ENCODE measurements at regions not wholly inside any gene's neighbourhood (a gene's known extent, or its start where the extent isn't known, plus 50 kb on each side); places are given as distances from the start of the nearest gene placed in this dataset.
A peak's percentile ranks its signal among the peaks of the same experiment; 100 is the strongest.
"Not testable (repeated sequence)": the region's sequence is repeated elsewhere in the genome, so short reads cannot be mapped to it uniquely, and the experiment has no call there.

- Mint-ChIP-seq H3K4me3 (no peak overlapping the region), H3K27ac (no peak overlapping the region), H3K36me3 (ENCODE audit: low read depth) (no peaks in the 10 kb centered on the region), H3K9me3 (no peaks in the 10 kb centered on the region), H3K27me3 (ENCODE audit: low read depth) (no peaks in the 10 kb centered on the region), H3K4me1 (ENCODE audit: low read depth) (no peaks in the 10 kb centered on the region)
- DNase-seq (ENCODE audit: low spot score), result no peak
Observed at GRCh38 chr5:102554082-102554481, 55.3 kb upstream of the SLCO6A1 start.

DNA sequence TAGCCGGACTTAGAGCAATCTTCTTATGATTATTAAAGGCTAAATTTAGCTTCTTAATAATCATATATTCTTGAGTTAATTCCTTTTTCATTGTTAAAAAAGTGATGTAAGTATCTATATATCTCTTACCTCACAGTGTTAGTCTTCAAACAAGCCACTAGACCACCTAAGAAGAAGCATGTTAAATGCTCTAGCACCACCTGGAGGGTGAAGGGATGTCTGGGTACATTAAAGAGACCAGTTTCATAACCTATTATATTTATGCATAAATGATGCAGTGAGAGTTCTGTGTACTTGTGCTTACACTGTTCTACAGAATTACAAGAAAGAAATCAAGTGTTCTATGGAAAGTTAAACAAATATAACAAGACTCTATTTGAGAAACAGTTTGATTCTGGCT is 55.9 kb upstream of the SLCO6A1 start:
- no peaks in the 10 kb centered on the region for H3K4me1 Mint-ChIP-seq (ENCODE audit: low read depth)
- H3K36me3 Mint-ChIP-seq (ENCODE audit: low read depth), result no peaks in the 10 kb centered on the region
- no peak for DNase-seq (ENCODE audit: low spot score)
- no peak overlapping the region for H3K4me3 Mint-ChIP-seq
- H3K27ac Mint-ChIP-seq, result no peak overlapping the region
- no peaks in the 10 kb centered on the region for H3K27me3 Mint-ChIP-seq (ENCODE audit: low read depth)
- no peaks in the 10 kb centered on the region for H3K9me3 Mint-ChIP-seq

- H3K4me3 Mint-ChIP-seq, result no peak overlapping the region
- H3K9me3 Mint-ChIP-seq, result no peaks in the 10 kb centered on the region
- no peak for DNase-seq (ENCODE audit: low spot score)
- H3K36me3 Mint-ChIP-seq (ENCODE audit: low read depth), result no peaks in the 10 kb centered on the region
- H3K27ac Mint-ChIP-seq, result no peak overlapping the region
- no peaks in the 10 kb centered on the region for H3K27me3 Mint-ChIP-seq (ENCODE audit: low read depth)
- no peaks in the 10 kb centered on the region for H3K4me1 Mint-ChIP-seq (ENCODE audit: low read depth)
Observed at GRCh38 chr5:102561894-102562760, 63.3 kb upstream of the SLCO6A1 start.

DNA sequence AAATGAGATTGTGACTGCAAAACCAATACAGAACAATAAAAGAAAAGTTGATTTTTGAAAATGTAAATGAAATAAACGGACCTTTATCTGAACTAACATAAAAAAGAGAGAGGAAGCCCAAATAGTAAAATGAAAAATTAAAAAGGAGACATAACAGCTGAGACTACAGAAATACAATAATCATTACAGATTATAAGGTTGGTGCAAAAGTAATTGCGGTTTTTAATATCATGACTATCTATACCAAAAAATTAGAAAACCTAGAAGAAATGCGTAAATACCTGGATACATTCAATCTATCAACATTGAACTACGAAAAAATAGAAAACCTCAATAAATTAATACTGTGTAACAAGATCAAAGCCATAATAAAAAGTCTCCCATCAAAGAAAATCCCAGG is 71.9 kb upstream of the SLCO6A1 start:
- DNase-seq (ENCODE audit: low spot score), result no peak
- Mint-ChIP-seq H3K4me1 (ENCODE audit: low read depth) (no peaks in the 10 kb centered on the region), H3K9me3 (no peaks in the 10 kb centered on the region), H3K36me3 (ENCODE audit: low read depth) (no peaks in the 10 kb centered on the region), H3K27ac (no peak overlapping the region), H3K4me3 (no peak overlapping the region), H3K27me3 (ENCODE audit: low read depth) (peaks cover 5% of the 10 kb centered on the region)

GRCh38 chr5:102578362-102578761 is 79.6 kb upstream of the SLCO6A1 start:
- DNase-seq (ENCODE audit: low spot score), result no peak
- Mint-ChIP-seq H3K9me3 (no peaks in the 10 kb centered on the region), H3K27ac (no peak overlapping the region), H3K36me3 (ENCODE audit: low read depth) (no peaks in the 10 kb centered on the region), H3K27me3 (ENCODE audit: low read depth) (peaks cover 6% of the 10 kb centered on the region), H3K4me1 (ENCODE audit: low read depth) (no peaks in the 10 kb centered on the region), H3K4me3 (no peak overlapping the region)

DNA sequence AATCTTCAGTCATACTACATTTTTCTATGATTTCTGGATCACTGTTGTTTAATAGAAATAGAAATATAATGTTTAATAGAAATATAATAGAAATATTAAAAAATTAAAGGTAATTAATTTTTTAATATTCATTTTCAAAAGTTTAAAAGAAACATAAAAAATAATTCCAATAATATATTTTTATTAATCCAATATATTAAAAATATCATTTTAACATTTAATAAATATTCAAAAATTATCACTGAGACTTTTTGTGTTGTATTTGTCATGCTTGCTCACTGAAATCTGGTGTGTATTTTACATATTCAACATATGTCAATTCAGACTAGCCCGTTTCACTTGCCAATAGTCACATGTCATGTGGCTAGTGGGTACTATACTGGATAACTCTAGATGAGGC is 80.6 kb upstream of the SLCO6A1 start:
- H3K36me3 Mint-ChIP-seq (ENCODE audit: low read depth), result no peaks in the 10 kb centered on the region
- no peaks in the 10 kb centered on the region for H3K9me3 Mint-ChIP-seq
- no peaks in the 10 kb centered on the region for H3K4me1 Mint-ChIP-seq (ENCODE audit: low read depth)
- H3K27ac Mint-ChIP-seq, result no peak overlapping the region
- DNase-seq (ENCODE audit: low spot score), result no peak
- H3K27me3 Mint-ChIP-seq (ENCODE audit: low read depth), result peaks cover 6% of the 10 kb centered on the region
- H3K4me3 Mint-ChIP-seq, result no peak overlapping the region

DNA sequence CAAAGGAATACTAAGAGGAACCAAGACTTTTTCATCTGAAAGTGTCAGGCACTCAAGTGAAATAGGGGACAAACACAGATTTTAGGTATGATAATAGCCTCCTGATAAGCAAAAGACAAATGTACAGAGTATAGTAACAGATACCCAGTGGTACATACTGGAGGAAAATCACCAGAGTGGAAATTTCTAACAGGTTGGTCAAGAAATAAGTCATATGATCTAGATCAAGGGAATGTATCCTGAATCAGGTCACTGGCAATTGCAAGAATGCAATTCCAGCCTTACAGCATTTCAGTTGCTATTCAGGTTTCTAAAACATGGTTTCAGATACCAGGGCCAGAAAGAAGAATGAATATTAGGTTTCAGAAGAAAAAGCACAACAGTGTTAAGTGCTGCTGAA is 82.2 kb upstream of the SLCO6A1 start:
- no peak overlapping the region for H3K27ac Mint-ChIP-seq
- no peak for DNase-seq (ENCODE audit: low spot score)
- H3K36me3 Mint-ChIP-seq (ENCODE audit: low read depth), result no peaks in the 10 kb centered on the region
- peaks cover 6% of the 10 kb centered on the region for H3K27me3 Mint-ChIP-seq (ENCODE audit: low read depth)
- H3K4me3 Mint-ChIP-seq, result no peak overlapping the region
- no peaks in the 10 kb centered on the region for H3K4me1 Mint-ChIP-seq (ENCODE audit: low read depth)
- H3K9me3 Mint-ChIP-seq, result no peaks in the 10 kb centered on the region

GRCh38 chr5:102582696-102583095 is 83.9 kb upstream of the SLCO6A1 start:
- H3K9me3 Mint-ChIP-seq, result no peaks in the 10 kb centered on the region

DNA sequence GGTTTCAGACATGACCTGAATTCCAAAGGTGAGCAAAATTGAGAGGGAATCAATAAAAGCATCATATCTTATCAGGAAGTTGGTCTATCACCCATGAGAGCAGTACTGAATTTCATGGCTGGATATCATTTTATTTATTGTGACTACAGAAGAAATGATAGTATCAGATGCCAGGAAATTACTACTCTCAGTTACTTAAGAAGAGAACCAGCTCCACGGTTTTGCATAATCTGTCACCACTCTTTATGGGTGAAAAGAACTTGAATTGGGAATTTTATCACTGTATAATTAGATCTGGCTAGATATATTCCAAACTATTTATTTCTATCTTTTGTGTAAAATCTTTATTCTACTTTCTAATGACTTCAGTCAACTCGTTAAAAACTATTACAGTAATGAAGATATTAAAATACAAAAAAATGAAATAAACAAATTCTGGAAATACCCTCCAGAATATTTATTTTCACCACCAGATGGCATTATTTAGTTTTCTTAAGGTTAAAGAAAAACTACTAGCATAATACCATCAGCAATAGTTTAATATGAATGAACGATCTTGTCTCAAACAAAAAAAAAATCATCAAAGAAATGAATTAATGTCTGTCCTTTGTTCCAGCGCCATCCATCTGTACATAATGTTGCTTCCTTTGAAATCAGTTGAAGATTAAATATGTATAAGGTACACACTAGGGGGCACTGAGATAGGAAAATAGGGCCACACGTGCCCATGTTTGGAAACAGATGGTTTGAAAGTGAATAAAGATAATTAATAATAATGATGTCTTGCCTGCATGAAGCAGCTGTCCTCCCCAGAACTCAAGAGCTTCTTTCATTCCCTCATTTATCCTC is 84.7 kb upstream of the SLCO6A1 start:
- DNase-seq (ENCODE audit: low spot score), result no peak
- H3K4me3 Mint-ChIP-seq, result no peak overlapping the region
- H3K27me3 Mint-ChIP-seq (ENCODE audit: low read depth), result no peaks in the 10 kb centered on the region
- H3K36me3 Mint-ChIP-seq (ENCODE audit: low read depth), result no peaks in the 10 kb centered on the region
- no peaks in the 10 kb centered on the region for H3K9me3 Mint-ChIP-seq
- no peak overlapping the region for H3K27ac Mint-ChIP-seq
- H3K4me1 Mint-ChIP-seq (ENCODE audit: low read depth), result no peaks in the 10 kb centered on the region

More at GRCh38 chr5:102582696-102583095, 83.9 kb upstream of the SLCO6A1 start:
- Mint-ChIP-seq H3K27me3 (ENCODE audit: low read depth) (no peaks in the 10 kb centered on the region), H3K4me1 (ENCODE audit: low read depth) (no peaks in the 10 kb centered on the region), H3K27ac (no peak overlapping the region), H3K36me3 (ENCODE audit: low read depth) (no peaks in the 10 kb centered on the region), H3K4me3 (no peak overlapping the region)
- no peak for DNase-seq (ENCODE audit: low spot score)

DNA sequence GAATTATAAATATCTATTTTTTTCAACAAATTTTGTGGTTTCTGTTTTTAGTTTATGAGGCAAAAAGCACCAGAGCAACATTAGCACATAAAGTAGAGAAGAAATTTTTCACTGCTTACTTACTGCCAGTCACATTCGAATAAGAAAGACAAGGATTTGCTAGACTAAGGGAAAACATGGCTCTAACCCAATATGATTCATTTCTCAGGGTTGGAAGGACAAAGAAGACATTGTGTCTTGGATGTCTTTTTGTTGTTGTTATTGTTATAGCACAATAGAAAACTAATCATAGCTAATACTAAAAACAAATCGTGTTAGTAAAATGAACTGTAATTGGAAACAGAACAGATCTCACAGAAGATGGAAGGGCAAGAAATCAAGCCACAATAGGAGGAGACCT is 90.9 kb upstream of the SLCO6A1 start:
- Mint-ChIP-seq H3K4me1 (ENCODE audit: low read depth) (peaks cover 6% of the 10 kb centered on the region), H3K27me3 (ENCODE audit: low read depth) (no peaks in the 10 kb centered on the region), H3K27ac (no peak overlapping the region), H3K4me3 (no peak overlapping the region), H3K36me3 (ENCODE audit: low read depth) (no peaks in the 10 kb centered on the region), H3K9me3 (no peaks in the 10 kb centered on the region)
- no peak for DNase-seq (ENCODE audit: low spot score)

GRCh38 chr5:102590467-102590866 is 91.7 kb upstream of the SLCO6A1 start:
- peaks cover 9% of the 10 kb centered on the region for H3K4me1 Mint-ChIP-seq (ENCODE audit: low read depth)
- DNase-seq (ENCODE audit: low spot score), result no peak
- no peak overlapping the region for H3K27ac Mint-ChIP-seq
- H3K4me3 Mint-ChIP-seq, result no peak overlapping the region
- H3K27me3 Mint-ChIP-seq (ENCODE audit: low read depth), result no peaks in the 10 kb centered on the region
- H3K9me3 Mint-ChIP-seq, result no peaks in the 10 kb centered on the region
- no peaks in the 10 kb centered on the region for H3K36me3 Mint-ChIP-seq (ENCODE audit: low read depth)

DNA sequence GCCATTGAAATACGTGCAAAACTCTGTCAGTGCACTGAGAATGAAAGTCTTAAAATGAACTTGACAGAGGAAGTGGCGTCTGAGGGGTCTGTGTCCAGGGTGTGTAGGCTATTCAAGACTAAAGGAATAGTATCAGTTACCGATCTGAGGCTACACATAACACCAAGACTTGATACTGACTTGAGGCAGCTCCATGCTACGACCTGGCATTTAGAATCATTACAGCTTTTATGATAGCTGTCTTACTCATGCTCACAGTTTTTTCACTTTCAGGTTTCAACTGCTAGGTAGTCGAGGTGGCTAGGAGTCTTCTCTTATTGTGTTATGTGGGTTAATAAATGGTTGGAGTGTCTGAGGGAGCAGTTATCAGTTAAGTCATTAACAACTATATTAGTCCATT is 92.8 kb upstream of the SLCO6A1 start:
- H3K9me3 Mint-ChIP-seq, result no peaks in the 10 kb centered on the region
- no peak overlapping the region for H3K27ac Mint-ChIP-seq
- no peak overlapping the region for H3K4me3 Mint-ChIP-seq
- H3K36me3 Mint-ChIP-seq (ENCODE audit: low read depth), result no peaks in the 10 kb centered on the region
- DNase-seq (ENCODE audit: low spot score), result peak; percentile 24
- H3K27me3 Mint-ChIP-seq (ENCODE audit: low read depth), result no peaks in the 10 kb centered on the region
- peaks cover 16% of the 10 kb centered on the region for H3K4me1 Mint-ChIP-seq (ENCODE audit: low read depth)

DNA sequence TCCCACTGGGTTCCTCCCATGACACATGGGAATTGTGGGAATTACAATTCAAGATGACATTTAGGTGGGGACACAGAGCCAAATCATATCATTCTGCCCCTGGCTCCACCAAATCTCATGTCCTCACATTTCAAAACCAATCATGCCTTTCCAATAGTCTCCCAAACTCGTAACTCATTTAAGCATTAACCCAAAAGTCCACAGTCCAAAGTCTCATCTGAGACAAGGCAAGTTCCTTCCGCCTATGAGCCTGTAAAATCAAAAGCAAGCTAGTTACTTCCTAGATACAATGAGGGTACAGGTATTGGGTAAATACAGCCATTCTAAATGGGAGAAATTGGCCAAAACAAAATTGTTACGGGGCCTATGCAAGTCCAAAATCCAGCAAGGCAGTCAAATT is 93.8 kb upstream of the SLCO6A1 start:
- not testable (repeated sequence) for H3K36me3 Mint-ChIP-seq (ENCODE audit: low read depth); H3K9me3 Mint-ChIP-seq; H3K27ac Mint-ChIP-seq; H3K4me3 Mint-ChIP-seq; H3K27me3 Mint-ChIP-seq (ENCODE audit: low read depth); DNase-seq (ENCODE audit: low spot score)
- peaks cover 16% of the 10 kb centered on the region for H3K4me1 Mint-ChIP-seq (ENCODE audit: low read depth)

DNA sequence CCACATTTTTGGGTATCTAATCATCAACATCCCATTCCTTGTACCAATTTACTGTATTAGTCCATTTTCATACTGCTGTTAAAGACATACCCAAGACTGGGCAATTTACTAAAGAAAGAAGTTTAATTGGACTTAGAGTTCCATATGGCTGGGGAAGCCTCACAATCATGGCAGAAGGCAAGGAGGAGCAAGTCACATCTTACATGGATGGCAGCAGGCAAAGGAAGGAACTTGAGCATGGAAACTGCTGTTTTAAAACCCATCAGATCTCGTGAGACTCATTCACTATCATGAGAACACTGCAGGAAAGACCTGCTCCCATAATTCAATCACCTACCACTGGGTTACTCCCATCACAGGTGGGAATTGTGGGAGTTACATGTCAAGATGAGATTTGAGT is 95.4 kb upstream of the SLCO6A1 start:
- Mint-ChIP-seq H3K36me3 (ENCODE audit: low read depth) (no peaks in the 10 kb centered on the region), H3K27ac (no peak overlapping the region), H3K27me3 (ENCODE audit: low read depth) (no peaks in the 10 kb centered on the region), H3K9me3 (no peaks in the 10 kb centered on the region), H3K4me1 (ENCODE audit: low read depth) (peaks cover 16% of the 10 kb centered on the region), H3K4me3 (no peak overlapping the region)
- DNase-seq (ENCODE audit: low spot score), result no peak
